IPS DF 19.7 (cell line): ENCODE measurements at regions not wholly inside any gene's neighbourhood (a gene's known extent, or its start where the extent isn't known, plus 50 kb on each side); places are given as distances from the start of the nearest gene placed in this dataset.

Source experiments
- DNase-seq: peaks from one replicate; pipeline ENCODE4 v3.0.0-alpha.2; 2013; ENCODE audit warnings: low read depth, low spot score

DNA sequence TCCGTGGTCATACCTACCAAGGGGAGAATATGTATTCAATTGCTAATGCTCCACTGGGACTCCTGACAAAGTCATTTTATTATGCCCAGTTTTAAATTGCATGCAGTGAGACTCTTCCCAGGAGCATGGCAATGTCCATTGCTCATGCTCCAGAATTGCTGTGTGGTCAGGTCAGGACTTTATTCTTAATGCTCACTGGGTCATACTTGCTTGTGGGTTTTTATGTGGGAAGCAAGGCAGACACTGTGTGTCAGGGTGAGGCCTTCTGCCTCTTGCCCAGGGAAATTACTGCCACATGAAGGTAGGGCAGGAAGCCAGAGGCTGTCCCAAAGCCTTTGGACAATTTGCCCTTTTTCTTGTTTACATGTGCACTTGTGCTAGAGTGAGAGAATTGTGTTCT, 164.6 kb upstream of the MEF2C start:
- DNase-seq: no peak

DNA sequence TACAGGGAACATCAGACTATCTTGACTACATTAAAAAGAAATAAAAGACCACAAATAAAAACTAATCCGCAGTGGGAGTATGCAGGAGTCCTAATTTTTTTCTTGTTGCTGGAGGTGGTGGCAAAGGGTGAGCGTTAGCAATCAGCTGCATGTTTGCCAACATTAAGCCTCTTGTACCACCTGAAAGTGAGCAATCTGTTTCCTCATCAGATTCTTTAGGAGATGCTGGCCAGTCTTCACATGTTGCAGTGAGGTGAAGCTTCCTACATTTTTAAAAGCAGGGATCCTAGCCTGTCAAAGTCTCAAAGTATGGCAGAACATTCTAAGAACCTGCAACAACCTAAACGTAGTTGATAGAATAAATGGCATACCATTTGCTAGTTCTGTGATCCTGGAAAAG, 162.2 kb upstream of the MEF2C start:
- DNase-seq: no peak

GRCh38 chr5:89044674-89045200, 161.8 kb upstream of the MEF2C start:
- DNase-seq: no peak

DNA sequence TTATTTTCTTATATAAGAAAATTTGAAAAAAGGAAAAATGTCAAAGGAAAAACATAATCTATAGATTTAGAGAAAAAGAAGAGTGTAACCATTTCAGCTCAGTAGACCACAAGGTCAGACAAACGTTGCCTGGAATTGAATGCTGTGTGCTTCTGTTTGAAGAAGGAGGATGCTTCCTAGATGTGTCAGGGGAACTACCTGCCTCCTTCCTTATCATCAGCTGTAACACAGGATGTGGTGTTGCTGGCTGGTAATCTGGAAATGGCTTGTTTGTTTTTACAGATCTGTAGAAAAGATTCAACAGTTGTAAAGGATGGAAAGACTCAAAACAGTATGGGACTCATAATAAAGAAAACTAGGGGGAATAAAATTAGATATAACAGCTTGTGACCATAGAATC, 160.7 kb upstream of the MEF2C start:
- no peak for DNase-seq

- no peak for DNase-seq
Observed at GRCh38 chr5:89042746-89043145, 159.8 kb upstream of the MEF2C start.

DNA sequence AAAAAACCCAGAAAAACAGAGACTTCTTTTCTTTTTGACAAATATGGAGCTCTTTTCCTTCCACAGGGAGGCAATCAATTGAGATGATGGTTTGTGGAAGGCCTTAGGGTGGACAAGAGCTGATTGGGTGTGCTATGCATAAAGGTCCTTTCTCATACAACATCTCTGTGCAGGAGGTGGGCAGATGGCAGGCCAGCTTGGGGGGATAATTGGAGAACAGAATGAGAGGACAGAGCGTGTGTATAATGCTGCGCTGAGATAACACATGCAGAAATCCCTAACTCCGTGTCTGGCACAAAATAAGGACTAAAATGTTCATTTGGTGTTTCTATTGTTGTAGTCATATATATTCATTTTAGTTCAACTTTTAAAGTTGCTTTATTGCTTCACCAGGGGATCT, 159.0 kb upstream of the MEF2C start:
- no peak for DNase-seq

- DNase-seq: no peak
Observed at GRCh38 chr5:89041249-89041779, 158.3 kb upstream of the MEF2C start.

DNA sequence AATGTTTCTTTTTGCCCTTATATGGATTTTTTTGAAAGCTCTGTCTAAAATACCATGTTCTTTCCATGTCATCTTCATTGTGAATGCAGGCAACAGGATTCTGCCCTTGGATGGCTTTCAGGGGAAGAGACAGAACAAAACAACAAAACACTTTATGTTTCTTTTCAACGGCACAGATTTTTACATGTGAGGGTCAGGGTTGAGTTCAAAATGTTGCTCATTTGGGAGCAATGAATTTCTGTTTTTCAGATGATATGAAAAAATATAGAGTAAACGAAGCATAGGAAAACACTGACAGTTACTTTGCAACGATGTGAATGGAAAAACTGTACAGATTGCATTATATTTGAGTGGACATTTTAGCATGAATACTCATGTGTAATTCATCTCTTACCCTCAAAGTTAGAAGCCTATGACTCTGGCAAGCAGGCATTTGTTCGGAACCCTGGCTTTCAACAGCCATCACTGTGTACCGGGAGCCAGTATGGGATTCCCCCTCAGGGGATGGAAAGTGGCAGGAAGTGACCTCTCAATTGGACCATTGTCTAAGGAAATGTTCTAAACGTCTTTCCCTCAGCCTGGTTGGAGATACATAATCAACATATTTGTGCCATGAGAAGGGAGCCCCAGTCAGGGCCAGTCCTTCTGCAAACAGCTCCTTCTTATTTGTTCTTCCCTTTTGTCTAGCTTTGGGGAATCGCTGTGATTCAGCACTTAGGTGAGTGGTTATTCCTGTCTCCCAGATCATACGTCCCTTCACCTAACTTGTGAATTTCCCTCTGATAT, 153.9 kb upstream of the MEF2C start:
- no peak for DNase-seq

DNA sequence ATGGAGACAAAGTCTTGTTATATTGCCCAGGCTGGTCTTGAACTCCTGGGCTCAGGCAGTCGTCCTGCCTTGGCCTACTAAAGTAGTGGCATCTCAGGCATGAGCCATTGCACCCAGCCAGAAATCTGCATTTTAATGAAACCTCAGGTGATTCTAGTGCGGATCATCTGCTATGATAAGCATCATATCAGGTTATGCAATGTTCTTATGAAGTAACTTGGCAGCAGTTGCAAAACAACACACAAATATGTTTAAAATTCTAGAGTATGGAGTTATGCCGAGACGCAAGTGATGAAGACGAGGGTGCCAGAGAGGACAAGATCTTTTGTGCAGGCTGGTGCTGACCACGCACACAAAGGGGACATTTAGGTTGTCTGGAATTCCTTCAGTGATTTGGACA, 153.2 kb upstream of the MEF2C start:
- DNase-seq: no peak

DNA sequence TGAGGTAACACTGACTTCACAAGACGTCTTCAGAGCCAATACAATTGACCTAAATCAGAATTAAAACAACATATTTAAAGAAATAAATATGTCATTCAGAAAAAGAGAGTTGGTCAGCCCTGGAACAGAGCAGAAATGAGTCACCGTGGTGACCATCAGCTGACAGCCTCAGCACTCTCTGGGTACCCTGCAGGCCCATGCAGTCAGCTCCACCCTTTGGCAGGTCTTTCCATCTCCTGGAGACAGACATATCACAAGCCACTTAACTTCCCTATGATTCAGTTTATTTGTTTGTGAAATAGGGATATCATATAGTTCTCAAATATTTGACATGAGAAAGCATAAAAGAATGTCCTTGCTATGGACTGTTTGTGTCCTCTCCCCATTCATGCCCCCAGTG, 151.6 kb upstream of the MEF2C start:
- no peak for DNase-seq

GRCh38 chr5:89030798-89031197, 147.8 kb upstream of the MEF2C start:
- DNase-seq: no peak

- no peak for DNase-seq
Observed at GRCh38 chr5:89028595-89029285, 145.8 kb upstream of the MEF2C start.

DNA sequence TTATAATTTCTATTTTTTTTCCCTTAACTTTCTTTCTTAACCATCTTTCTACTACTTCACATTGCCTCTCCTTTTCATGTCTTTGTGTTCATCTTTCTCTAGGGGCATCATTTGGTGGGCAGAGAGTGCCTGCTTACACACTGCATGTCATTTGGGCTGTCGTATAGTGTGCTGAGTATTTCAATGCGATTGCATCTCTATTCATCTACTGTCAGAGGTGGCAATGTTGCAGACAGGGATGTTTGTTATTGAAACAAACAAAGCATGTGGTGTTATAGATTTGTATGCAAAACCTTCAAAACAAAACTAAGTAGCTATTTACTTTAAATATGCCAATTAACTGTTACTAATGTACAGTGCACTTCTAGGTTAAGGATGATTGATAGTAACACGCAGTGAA, 141.1 kb upstream of the MEF2C start:
- no peak for DNase-seq

- no peak for DNase-seq
Observed at GRCh38 chr5:89020926-89021610, 138.1 kb upstream of the MEF2C start.

DNA sequence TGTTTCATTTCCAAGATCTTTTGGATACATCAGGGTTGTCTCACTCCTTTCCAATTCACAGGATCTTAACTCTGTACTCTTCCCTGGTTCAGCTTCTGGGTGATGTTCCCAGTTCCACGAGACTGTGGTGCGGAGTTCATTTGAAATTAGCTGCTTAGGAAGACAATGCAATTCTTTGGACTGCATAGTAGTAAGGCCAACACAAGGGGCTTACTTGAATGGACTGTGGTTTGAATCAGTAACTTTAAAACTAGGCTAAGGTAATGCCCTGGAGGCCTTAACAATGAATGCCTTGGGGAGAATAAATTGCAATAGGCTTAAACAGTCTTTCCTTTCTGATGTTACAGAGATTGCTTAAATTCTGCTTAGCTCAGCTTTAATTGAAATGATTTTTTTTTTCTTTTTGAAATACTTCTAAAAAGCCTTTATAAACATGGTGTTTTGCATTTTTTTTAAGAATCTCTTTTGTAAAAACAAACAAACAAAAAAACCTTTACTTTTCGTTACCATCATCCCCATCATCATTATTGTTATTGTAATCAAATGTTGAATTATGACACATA, 133.8 kb upstream of the MEF2C start:
- DNase-seq: no peak

DNA sequence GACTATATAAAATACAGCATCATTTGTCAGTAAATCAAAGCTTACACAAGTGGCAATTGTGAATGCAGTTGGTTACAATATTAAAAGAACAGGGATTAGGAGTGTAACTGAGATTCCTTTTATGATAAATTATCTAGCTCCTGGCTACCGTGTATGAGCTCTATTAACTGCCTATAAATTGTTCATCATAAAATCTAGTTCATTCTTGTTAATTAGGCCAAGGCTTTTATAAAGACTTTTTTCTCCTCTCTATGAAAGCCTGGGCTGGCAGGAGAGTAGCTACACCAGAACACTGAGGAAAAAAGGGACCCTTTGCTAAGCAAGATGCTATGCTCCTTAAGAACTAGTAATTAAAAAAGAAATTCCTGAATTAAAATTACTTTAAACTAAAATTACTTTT, 132.4 kb upstream of the MEF2C start:
- DNase-seq: no peak

- no peak for DNase-seq
Observed at GRCh38 chr5:89011778-89012711, 129.1 kb upstream of the MEF2C start.

DNA sequence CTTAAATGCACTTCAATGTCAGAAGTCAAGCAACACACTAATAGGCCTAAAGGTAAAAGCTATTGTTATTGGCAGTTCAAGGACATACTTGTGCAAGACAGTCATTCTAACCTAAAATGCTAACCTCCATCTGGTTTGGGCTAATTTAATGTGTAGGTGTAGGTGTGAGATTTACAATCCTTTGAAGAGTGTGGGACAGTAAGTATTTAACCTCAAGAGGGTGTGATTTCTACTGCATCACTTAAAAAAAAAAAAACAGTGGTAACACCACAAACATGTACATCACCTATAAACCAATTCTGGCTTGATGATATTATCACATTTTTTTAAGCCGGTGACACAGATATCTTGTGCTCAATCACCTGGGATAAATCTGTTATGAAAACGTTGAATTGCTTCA, 127.5 kb upstream of the MEF2C start:
- DNase-seq: no peak

DNA sequence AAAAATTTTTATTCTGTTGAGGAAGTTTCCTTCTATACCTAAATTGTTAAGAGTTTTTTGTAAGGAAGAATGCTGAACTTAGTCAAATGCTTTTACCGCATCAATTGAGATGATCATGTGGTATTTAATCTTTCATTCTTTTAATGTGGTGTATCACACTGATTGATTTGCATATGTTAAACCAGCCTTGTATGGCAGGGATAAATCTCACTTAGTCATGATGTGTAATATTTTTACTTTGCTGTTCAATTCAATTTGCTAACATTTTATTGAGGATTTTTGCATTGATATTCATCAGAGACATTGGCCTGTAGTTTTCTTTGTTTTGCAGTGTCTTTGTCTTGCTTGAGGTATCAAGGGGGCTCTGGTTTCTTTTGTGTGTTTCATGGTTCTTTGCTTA, 125.3 kb upstream of the MEF2C start:
- no peak for DNase-seq

- no peak for DNase-seq
Observed at GRCh38 chr5:89005990-89006389, 123.0 kb upstream of the MEF2C start.

- DNase-seq: no peak
Observed at GRCh38 chr5:89004379-89004778, 121.4 kb upstream of the MEF2C start.
